ENCODE measurements at regions not wholly inside any gene's neighbourhood (a gene's known extent, or its start where the extent isn't known, plus 50 kb on each side); places are given as distances from the start of the nearest gene placed in this dataset.

DNA sequence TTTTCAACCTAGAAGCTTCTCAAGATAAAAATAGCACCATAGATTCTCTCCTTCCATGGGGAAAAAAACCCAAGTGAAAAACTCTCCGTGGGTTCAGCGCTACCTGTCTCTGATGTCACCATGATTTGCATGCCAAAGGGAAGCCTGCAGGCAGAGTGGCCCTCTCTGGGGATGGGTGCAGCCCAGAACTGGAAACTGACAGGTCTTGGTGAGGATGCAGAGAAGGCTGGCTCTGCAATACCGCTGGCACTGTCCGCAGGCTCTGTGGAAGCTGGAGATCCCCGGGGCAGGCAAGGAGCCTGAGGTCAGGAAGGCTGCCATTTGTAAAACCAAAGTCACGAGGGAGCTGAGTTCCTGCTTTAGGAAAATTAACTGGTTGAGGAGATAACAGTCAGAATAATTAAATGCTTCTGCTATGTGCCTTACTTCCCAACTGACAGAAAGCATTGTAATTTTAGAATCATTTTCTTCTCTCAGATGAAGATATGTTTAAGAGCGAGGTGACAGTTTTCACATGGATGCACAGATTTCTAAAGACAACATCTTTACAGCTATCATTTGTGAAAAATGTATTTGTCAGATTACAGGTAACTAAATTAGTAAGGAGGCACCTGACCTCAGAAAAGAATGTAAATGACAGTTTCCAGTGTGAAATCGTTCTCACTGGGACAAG is 731.5 kb upstream of the FZD8 start:
- H3K4me3 ChIP-seq (ENCODE audit: low read depth, low read length): no peak overlapping the region
- DNase-seq (ENCODE audit: low read depth): no peak

DNA sequence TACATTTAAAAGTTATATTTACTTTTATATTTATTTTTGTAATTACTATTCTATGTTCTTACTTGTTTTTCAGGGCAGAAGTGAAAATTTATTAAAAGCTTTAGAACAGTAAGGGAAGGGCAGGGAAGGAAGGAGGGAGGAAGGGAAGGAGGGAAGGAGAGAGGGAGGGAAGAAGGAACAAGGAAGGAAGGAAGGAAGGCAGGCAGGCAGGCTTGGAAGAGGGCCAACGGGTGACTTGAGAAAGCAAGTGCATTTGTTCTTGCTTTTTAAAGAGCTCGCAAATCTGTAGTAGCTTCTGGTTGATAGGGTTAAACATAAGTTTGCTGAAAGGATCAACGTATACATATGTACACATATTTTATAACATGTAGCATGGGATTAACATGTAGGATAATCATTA is 725.3 kb upstream of the FZD8 start:
- DNase-seq (ENCODE audit: low read depth): no peak
- H3K4me3 ChIP-seq (ENCODE audit: low read depth, low read length): no peak overlapping the region

DNA sequence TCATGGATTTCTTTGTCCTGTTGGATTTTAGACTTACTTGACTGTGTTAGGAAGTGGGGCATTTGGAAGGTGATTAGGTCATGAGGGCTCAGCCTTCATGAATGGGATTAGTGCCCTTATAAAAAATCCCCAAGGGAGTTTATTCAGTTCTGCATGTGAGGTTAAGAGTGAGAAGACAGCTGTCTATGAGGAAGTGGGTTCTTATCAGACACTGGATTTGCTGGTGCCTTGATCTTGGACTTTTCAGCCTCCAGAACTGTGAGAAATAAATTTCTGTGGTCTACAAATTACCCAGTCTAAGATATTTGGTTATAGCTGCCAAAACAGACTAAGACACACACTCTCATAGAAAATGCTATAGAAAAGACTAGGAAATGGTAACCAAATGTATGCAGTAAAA is 724.7 kb upstream of the FZD8 start:
- DNase-seq (ENCODE audit: low read depth): no peak

DNA sequence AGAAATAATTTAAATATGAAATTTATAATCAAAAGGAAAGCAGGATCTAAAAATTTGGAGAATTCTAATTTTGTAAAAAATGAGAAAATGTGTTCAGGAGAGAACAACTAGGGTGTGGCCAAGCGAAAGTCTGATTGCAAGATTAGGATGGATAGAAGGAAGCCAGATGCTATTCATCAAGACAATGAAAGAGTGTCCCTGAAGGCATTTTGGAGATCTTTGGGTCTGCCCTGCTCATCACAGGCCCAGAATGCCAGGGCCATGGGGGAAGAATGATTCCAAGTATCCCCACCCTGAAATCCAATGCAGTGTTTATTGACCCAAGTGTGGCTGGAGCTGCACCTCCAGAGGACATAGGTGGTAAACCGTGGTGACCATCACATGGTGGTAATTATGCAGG is 724.0 kb upstream of the FZD8 start:
- H3K4me3 ChIP-seq (ENCODE audit: low read depth, low read length): no peak overlapping the region
- no peak for DNase-seq (ENCODE audit: low read depth)

More for the DNA sequence above, 724.7 kb upstream of the FZD8 start:
- H3K4me3 ChIP-seq (ENCODE audit: low read depth, low read length): no peak overlapping the region

DNA sequence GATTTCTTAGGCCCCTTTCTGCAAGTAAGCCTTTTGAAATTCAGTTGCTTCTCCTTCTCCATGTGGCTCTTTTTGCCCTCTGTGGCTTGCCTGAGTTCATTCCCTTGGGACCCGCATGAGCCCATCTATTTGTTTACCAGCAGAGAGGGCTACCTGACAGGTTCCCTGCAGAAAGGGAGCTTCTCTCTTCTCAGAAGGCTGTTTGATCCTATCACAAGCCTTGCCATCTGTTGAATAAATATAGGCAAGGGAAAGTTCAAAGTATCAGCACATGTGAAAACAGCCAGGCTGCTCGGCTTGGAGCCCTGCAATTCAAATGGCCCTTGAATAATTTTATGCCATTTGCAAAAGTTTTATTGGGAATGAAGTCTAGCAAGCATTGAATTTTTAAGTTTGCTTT is 720.2 kb upstream of the FZD8 start:
- no peak for DNase-seq (ENCODE audit: low read depth)
- no peak overlapping the region for H3K4me3 ChIP-seq (ENCODE audit: low read depth, low read length)

DNA sequence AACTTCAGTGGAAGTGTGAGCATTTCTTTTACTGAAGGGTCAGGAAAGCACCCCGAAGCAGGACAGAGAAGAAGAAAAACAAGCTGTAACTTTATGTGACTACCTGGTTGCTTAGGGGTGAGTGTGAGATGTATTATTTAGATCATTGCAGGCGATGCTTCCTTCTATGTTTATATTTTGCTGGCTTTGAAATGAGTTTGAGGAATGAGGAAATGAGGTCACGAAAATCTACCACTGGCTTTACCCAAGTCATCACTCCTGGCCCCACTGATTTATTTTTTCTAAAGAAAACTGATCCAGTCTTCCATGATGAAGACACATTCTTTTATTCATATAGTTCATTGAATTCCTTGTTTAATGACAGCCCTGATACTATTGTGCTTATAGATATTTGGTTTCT is 716.6 kb upstream of the FZD8 start:
- H3K4me3 ChIP-seq (ENCODE audit: low read depth, low read length): no peak overlapping the region
- no peak for DNase-seq (ENCODE audit: low read depth)

DNA sequence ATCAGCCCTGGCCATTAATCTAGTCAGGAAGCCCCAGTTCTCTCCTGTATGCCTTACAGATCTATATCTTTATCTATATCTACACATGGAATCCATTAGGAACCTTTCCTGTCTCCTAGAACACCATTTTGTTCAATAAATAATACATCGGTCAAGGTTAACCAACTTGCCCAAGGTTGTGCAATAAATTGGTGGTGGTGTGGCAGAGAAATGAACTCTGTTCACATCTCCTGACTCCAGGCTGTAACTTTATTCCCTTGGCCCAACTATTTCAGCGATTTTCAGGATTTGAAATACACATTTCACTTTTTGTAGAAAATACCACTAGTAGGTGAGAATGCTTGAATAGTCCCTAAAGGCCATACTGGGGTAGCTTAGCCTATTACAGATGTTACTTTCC is 712.5 kb upstream of the FZD8 start:
- no peak for DNase-seq (ENCODE audit: low read depth)
- no peak overlapping the region for H3K4me3 ChIP-seq (ENCODE audit: low read depth, low read length)

DNA sequence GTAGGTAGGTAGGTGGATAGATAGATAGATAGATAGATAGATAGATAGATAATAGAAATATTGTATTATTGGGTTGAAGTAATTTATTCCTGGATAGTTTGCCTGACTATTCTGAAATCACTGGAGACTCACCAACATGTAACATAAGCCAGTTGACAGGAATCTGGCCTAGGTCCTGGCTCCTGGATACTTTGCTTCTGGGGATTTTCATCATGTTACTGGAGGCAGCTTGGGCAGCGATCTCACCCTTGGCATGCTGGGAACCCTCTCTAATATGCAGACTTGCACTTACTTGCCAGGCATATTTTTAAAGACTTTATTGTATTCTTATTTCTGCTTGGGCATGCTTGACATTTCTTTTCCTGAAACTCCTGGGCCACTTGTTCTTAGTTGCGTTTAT is 709.1 kb upstream of the FZD8 start:
- no peak overlapping the region for H3K4me3 ChIP-seq (ENCODE audit: low read depth, low read length)
- no peak for DNase-seq (ENCODE audit: low read depth)

DNA sequence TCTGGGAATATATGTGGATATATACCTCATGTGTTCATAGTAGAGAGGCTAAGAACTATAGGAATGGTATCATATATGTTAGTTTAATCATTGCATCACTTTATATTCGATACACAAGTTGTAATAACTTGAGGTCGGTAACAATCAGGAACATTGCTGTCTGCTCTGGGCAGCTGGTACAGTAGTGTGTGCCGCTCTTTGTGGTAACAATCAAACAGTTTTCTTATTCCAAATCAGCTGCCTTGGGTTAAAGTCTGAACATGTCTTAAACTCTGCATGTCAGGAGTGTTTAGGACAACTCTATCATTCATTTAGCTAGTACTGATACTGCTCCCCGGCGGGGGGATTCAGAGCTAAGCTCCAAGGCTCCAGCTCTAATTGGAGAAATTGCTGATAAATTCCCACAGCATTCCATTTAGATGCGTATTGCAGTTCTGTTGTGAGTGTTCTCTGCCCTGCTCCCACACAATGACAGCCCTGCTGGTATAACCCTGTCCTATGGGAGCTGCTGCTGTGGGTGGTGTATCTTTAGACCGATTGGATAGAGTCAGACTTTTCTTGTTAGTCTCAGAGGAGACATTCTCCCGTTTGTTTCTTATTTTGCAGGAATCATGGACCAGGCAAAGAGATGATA is 707.5 kb upstream of the FZD8 start:
- no peak overlapping the region for H3K4me3 ChIP-seq (ENCODE audit: low read depth, low read length)
- peak; percentile 87 for DNase-seq (ENCODE audit: low read depth)

DNA sequence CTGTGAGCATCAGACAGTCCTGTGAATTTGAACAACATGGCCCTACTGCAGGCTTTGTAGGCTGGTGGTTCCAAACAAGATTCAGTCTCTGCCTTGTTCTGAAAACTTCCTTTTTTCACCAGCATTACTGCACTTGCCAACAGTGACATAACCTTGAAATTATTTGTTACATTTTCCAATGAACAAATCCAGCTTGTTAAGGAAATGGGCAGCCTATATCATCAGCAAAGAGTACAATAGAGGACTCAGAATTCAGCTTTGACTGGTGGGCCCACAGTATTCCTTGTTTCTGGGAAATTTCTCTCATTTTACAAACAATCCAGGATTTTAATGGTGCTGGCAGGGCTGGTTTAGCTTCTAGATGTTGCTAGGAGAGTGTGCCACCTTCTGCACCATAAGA is 703.7 kb upstream of the FZD8 start:
- H3K4me3 ChIP-seq (ENCODE audit: low read depth, low read length): no peak overlapping the region
- DNase-seq (ENCODE audit: low read depth): no peak

DNA sequence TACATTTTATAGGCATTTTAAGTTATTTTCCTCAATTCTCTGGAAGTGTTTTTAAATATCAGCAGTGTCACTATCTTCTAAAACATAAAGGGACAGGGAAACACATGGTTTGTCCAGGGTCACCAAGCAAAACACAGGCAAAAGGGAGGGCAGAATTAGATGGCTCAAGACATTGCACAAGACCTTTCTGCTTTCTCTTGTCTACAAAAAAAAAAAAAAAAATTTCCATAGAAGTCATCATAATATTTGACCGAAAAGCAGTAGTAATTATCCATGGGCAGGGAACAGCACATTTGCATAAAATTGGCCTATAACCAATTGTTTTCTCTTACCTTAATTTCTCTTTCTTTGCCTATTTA is 703.1 kb upstream of the FZD8 start:
- no peak overlapping the region for H3K4me3 ChIP-seq (ENCODE audit: low read depth, low read length)
- no peak for DNase-seq (ENCODE audit: low read depth)

DNA sequence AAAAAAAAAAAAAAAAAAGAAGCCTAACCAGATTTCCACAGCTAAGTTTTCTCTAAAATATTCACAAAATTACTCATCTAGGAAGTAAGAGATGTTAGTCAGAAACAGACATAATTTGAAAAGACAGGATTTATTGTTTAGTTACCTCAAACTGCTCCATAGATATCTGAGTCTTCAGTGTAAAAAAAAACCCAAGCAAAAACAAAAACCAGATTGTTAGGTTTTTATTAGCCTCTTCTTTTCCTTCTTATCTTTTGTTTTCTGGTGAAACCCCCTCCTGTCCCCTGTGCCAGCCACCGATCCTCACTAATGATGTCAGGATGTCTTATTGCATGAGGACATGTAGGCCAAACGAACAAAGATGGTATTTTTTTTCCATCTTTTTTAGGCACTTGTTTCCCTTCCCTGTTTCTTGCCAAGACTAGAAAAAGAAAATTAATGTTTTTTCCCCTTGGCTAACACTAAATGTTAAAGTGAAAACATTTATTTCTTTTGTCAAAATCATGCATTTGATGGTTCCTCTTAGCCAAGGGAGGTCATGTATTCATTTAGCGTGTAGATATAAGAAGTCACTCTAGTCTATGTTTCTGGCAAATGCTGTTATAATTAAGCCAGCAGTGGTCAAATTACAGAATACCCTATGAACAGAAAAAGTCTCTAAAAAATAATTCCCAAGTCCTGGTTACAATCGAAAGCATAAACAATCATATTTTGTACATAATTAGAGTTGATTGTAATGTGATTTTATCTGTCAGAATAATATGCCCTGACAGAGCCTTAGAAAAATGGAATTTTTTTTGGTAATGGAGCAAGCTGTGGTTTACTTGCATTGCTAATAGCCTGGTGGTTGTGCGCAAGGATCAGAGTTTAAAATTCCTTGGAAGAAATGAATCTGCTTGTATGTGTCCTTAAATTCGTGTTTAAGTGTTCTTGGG is 702.4 kb upstream of the FZD8 start:
- no peak overlapping the region for H3K4me3 ChIP-seq (ENCODE audit: low read depth, low read length)
- DNase-seq (ENCODE audit: low read depth): no peak

DNA sequence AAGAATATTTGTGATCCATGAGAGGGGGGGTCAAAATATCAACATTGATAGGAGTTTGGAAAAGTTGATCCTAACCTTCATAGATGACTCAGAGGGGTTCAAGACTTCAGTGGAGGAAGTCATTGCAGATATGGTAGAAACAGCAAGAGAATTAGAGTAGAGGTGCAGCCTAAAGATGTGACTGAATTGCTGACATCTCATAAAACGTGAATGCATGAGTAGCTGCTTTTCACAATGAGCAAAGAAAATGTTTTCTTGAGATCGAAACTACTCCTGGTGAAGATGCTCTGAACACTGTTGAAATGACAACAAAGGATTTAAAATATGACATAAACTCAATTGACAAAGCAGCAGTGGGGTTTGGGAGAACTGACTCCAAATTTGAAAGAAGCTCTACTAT is 700.7 kb upstream of the FZD8 start:
- DNase-seq (ENCODE audit: low read depth): no peak
- no peak overlapping the region for H3K4me3 ChIP-seq (ENCODE audit: low read depth, low read length)

DNA sequence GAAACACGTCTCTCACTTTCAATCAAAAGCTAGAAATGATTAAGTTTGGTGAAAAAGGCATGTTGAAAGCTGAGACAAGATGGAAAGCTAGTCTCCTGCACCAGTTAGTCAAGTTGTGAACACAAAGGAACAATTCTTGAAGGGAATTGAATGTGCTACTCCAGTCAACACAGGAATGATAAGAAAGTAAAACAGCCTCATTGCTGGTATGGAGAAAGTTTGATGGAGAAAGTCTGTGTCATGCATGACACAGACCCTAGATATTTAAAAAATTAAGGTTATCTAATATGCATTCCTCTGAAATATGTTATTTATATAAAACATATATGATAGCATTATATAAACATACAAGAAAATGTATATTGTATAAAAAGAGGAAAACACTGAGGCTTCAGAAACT is 699.4 kb upstream of the FZD8 start:
- no peak overlapping the region for H3K4me3 ChIP-seq (ENCODE audit: low read depth, low read length)
- DNase-seq (ENCODE audit: low read depth): no peak

DNA sequence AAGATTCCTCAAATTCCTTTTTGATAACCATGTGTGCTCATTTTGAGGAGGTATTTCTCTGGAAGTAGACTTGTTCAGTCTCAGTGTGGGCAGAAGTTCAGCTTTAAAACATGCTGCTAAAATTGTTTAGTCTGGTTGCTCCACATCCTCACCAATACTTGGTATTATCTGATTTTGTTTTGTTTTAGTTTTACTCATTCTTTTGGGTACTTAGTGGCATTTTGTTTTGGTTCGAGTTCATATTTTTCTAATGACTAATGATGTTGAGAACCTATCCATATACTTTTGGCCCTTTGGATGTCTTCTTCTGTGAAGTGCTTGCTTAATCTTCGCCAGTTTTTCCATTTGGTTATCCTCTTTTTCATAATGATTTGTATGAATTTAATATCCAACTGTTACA is 694.2 kb upstream of the FZD8 start:
- DNase-seq (ENCODE audit: low read depth): no peak
- H3K4me3 ChIP-seq (ENCODE audit: low read depth, low read length): no peak overlapping the region

DNA sequence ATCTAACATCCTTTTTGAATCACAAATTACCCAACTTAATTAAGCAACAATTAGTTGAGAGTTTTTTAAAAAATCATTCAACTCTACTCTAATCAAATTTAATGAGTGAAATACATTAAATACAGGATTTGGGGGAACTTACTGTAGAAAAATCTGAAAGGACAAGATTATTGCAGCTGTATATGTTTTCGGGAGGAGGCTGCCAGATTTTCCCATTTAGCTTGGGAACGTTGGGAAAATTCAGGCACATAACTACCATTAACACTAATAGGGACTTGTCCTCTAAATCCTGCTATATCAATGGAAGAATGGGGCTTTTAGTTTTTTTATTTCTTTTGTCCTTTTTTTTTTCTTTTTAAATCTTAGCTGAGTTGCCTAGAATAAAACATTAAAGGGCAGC is 691.4 kb upstream of the FZD8 start:
- no peak for DNase-seq (ENCODE audit: low read depth)
- H3K4me3 ChIP-seq (ENCODE audit: low read depth, low read length): no peak overlapping the region

DNA sequence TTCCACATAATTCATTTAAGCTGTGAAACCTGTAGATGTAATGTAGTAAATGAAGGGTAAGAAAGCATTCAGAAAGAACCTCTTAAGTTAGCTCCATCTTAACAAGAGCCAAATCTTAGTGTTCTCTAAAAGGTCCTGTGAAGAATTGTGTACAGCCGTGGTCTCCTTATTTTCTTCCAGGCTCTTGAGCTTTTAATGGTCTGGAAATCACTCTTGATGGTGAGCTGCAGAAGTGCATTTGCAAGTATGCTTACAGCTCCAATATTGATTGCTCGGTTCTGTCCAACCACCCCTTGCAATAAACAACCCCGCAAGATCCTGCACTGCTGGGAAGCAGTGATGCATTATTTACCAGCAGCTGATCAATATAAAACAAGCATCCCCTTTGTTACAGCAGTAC is 690.8 kb upstream of the FZD8 start:
- H3K4me3 ChIP-seq (ENCODE audit: low read depth, low read length): no peak overlapping the region
- no peak for DNase-seq (ENCODE audit: low read depth)

DNA sequence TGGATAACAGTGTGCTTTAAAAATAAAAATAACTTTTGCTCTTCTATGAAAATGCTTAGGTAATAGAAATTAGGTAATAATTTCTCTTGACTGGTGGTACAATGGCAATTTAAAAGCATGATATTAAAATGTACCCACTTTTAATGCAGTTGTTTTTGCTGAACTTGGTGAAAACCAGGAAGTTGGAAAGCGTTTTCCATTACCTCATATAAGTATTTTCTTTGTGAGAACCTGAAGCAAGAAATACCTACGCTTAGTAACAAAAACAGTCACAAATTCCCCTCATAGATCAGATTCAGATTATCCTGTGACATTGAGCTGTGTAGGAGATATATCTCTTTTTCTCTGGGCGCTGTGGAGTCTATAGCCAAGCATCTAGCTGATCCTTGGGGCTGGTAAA is 689.0 kb upstream of the FZD8 start:
- DNase-seq (ENCODE audit: low read depth): no peak
- no peak overlapping the region for H3K4me3 ChIP-seq (ENCODE audit: low read depth, low read length)

DNA sequence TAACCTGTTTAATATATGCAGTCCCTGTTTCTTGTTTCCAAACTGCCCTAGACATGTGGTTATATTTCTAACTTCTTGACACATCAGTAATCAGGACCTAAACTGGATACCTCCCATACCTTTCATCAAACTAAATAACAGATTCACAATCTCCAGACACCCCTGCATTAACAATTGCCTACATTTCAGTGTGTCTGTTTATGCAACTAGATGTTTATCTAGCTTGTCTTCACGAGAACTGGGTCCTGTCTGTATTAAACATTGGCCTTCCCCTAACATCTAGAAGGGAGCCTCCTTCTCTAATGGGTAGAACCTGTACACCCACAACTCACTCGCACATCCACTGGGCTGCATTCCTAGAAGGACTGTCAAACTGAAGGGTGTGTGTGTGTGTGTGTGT is 683.7 kb upstream of the FZD8 start:
- DNase-seq (ENCODE audit: low read depth): no peak
- no peak overlapping the region for H3K4me3 ChIP-seq (ENCODE audit: low read depth, low read length)

DNA sequence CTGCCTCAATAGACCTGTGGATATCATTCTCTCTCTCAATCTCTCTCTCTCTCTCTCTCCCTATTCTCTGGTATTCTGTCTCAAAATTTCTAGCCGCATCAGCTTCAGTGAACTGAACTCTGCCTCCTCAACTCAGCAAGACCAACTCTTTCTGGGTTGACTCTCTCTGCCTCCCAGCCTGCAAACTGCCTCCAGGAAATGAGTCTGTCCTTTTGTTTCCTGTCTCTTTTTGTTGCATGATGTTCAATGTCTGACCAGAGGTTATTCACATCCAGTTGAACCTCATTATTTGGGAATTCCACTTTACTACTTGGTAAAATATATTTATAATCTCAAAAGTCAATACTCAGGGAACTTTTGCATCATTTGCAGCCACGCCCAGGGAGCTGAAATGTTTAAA is 682.7 kb upstream of the FZD8 start:
- no peak overlapping the region for H3K4me3 ChIP-seq (ENCODE audit: low read depth, low read length)

DNA sequence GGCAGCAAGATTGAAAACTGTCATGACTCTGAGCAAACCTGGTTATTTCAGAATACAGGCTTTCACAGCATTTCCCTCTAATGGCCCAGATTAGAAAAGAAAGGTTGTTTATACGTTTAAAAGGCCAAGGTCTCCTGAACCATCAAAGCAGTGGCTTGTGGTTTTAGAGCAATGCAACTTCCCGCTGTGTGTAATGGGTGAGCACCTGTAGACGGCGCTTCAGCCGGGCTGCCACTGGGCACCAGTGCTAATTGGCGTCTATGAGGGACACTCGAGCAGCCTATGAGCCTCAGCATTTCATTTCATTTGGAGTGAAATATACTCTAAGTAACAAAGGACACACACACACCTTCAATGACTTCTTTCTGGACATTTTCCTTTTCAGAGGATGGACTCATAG is 671.0 kb upstream of the FZD8 start:
- DNase-seq (ENCODE audit: low read depth): no peak
- H3K4me3 ChIP-seq (ENCODE audit: low read depth, low read length): no peak overlapping the region

More for the DNA sequence above, 682.7 kb upstream of the FZD8 start:
- DNase-seq (ENCODE audit: low read depth): no peak

All from skeletal muscle cell (primary cell).